ENCODE measurements at regions not wholly inside any gene's neighbourhood (a gene's known extent, or its start where the extent isn't known, plus 50 kb on each side); places are given as distances from the start of the nearest gene placed in this dataset.

- TF ChIP-seq ZNF143 (CRISPR knock-in tag; IDR thresholded peaks at IDR 0.05) (no peak), MYNN (CRISPR knock-in tag; IDR thresholded peaks at IDR 0.05; ENCODE audit: low read depth) (no peak), KDM4B (CRISPR knock-in tag; IDR thresholded peaks at IDR 0.05) (no peak), SIX1 (CRISPR knock-in tag; IDR thresholded peaks at IDR 0.05; ENCODE audit: borderline replicate concordance) (no peak), CTCF (CRISPR knock-in tag; IDR thresholded peaks at IDR 0.05) (no peak), KLF16 (CRISPR knock-in tag; IDR thresholded peaks at IDR 0.05) (no peak)
Observed at GRCh38 chr7:152495867-152496266, 60.1 kb upstream of the KMT2C start.
